CD4-positive, alpha-beta T cell (primary cell): ENCODE measurements at regions not wholly inside any gene's neighbourhood (a gene's known extent, or its start where the extent isn't known, plus 50 kb on each side); places are given as distances from the start of the nearest gene placed in this dataset.

Experiments
- ATAC-seq: fragments of 200-7000 bp; cut with Tn5 transposase; one replicate; pipeline ENCODE4 v1.10.0; 2022; ENCODE audit warnings: mild to moderate bottlenecking; ENCODE audit not compliant: poor library complexity
- CTCF ChIA-PET: fragments of 350-600 bp; sonication (Branson Sonifier 250); formaldehyde crosslinking; loops from one replicate; lab custom pipeline; 2021; ENCODE audit warnings: antibody characterized with exemption, inconsistent platforms; lab: Charles Lee
- POLR2A ChIA-PET: fragments of 350-600 bp; sonication (Branson Sonifier 250); formaldehyde crosslinking; loops from one replicate; lab custom pipeline; 2021; ENCODE audit warnings: antibody characterized with exemption, inconsistent platforms; lab: Charles Lee
- DNase-seq, 14 experiments: peaks; one replicate each; pipeline ENCODE4 v3.0.0-alpha.2; 2013 to 2020; ENCODE audit warnings: mixed read lengths in 2 of 14
- H3K27ac ChIP-seq, 2 donors: one replicate each; pipeline versions ENCODE4 v1.5.1 to v1.7.0; 2013; ENCODE audit warnings: low read length in 2 of 2, low read depth in 1 of 2, mild to moderate bottlenecking in 1 of 2
- H3K27me3 ChIP-seq, 2 experiments: 1 replicate in 1 of 2; 2 replicates in 1 of 2; pipeline versions ENCODE4 v1.6.1 to v1.7.0; 2013; ENCODE audit warnings: low read length in 2 of 2, control low read depth in 1 of 2, mild to moderate bottlenecking in 1 of 2, moderate library complexity in 1 of 2; ENCODE audit not compliant: insufficient read depth in 2 of 2, control insufficient read depth in 1 of 2
- H3K36me3 ChIP-seq: one replicate; pipeline ENCODE4 v1.6.1; 2013; ENCODE audit warnings: low read length, control low read depth; ENCODE audit not compliant: insufficient read depth
- H3K4me1 ChIP-seq: one replicate; pipeline ENCODE4 v1.6.1; 2013; ENCODE audit warnings: low read length, control low read depth; ENCODE audit not compliant: insufficient read depth
- H3K4me3 ChIP-seq: one replicate; pipeline ENCODE4 v1.5.1; 2013; ENCODE audit warnings: mild to moderate bottlenecking, low read length, moderate library complexity
- H3K9me3 ChIP-seq, 2 experiments: 1 replicate in 1 of 2; 2 replicates in 1 of 2; pipeline versions ENCODE4 v1.6.1 to v1.7.0; 2013; ENCODE audit warnings: low read length in 2 of 2, mild to moderate bottlenecking in 2 of 2, control low read depth in 1 of 2, moderate library complexity in 1 of 2; ENCODE audit not compliant: control insufficient read depth in 1 of 2, insufficient read depth in 1 of 2
- H3K27ac Mint-ChIP-seq: one replicate; pipeline ENCODE4 v1.8.0; 2020; ENCODE audit warnings: mixed read lengths
- H3K27me3 Mint-ChIP-seq: one replicate; pipeline ENCODE4 v1.8.0; 2021; ENCODE audit warnings: mixed read lengths
- H3K36me3 Mint-ChIP-seq: one replicate; pipeline ENCODE4 v1.8.0; 2021; ENCODE audit warnings: low read depth, mixed read lengths
- H3K4me1 Mint-ChIP-seq: one replicate; pipeline ENCODE4 v1.8.0; 2021; ENCODE audit warnings: low read depth, mixed read lengths
- H3K4me3 Mint-ChIP-seq: one replicate; pipeline ENCODE4 v1.8.0; 2020; ENCODE audit warnings: mild to moderate bottlenecking, mixed read lengths
- H3K9me3 Mint-ChIP-seq: one replicate; pipeline ENCODE4 v1.8.0; 2020; ENCODE audit warnings: mixed read lengths
- CTCF ChIP-seq: fragments of 200-600 bp; IDR thresholded peaks from one replicate; pipeline ENCODE4 v1.8.0; 2022; ENCODE audit warnings: antibody characterized with exemption, mild to moderate bottlenecking
- intact Hi-C, 2 experiments: fragments of 100-400 bp; cut with DNase I in 1 of 2; cut with micrococcal nuclease in 1 of 2; formaldehyde crosslinking; loops; one replicate each; pipeline versions ENCODE4 v1.15.1 to v1.9.0; 2023 to 2025; cut with DNase I, micrococcal nuclease

GRCh38 chr5:114935490-114935889 is 234.2 kb downstream of the TRIM36 start:
- ChIA-PET CTCF (no interaction called here), POLR2A (no interaction called here)

GRCh38 chr5:114928644-114929462 is 240.9 kb downstream of the TRIM36 start:
- H3K4me1 ChIP-seq = no peaks in the 10 kb centered on the region
- no peak for TF ChIP-seq CTCF
- peaks cover 0 to 11% of the 10 kb centered on the region in 2 experiments for H3K9me3 ChIP-seq
- DNase-seq = no peak
- ATAC-seq = no peak
- no peaks in the 10 kb centered on the region for H3K36me3 Mint-ChIP-seq
- H3K27ac ChIP-seq = no peak overlapping the region
- CTCF ChIA-PET = no interaction called here
- intact Hi-C loops = no loop called here
- H3K9me3 Mint-ChIP-seq = peaks cover 8% of the 10 kb centered on the region
- no peaks in the 10 kb centered on the region for H3K27me3 Mint-ChIP-seq
- H3K27me3 ChIP-seq = no peaks in the 10 kb centered on the region
- no peaks in the 10 kb centered on the region for H3K36me3 ChIP-seq
- no peak overlapping the region for H3K27ac Mint-ChIP-seq
- H3K4me1 Mint-ChIP-seq = no peaks in the 10 kb centered on the region
- no peak overlapping the region for H3K4me3 Mint-ChIP-seq
- POLR2A ChIA-PET = no interaction called here
- no peak overlapping the region for H3K4me3 ChIP-seq

More at GRCh38 chr5:114935490-114935889, 234.2 kb downstream of the TRIM36 start:
- Histone ChIP-seq H3K9me3 (peaks cover 8 to 18% of the 10 kb centered on the region in 2 experiments), H3K27ac (no peak overlapping the region), H3K4me3 (no peak overlapping the region), H3K27me3 (no peaks in the 10 kb centered on the region), H3K36me3 (no peaks in the 10 kb centered on the region), H3K4me1 (no peaks in the 10 kb centered on the region)
- Mint-ChIP-seq H3K4me3 (no peak overlapping the region), H3K4me1 (no peaks in the 10 kb centered on the region), H3K27me3 (no peaks in the 10 kb centered on the region), H3K36me3 (no peaks in the 10 kb centered on the region), H3K9me3 (peaks cover 25% of the 10 kb centered on the region), H3K27ac (no peak overlapping the region)
- intact Hi-C loops = no loop called here
- DNase-seq (no peak), ATAC-seq (no peak)
- no peak for TF ChIP-seq CTCF

- Histone ChIP-seq H3K27ac (no peak overlapping the region), H3K27me3 (no peaks in the 10 kb centered on the region), H3K4me3 (no peak overlapping the region), H3K36me3 (no peaks in the 10 kb centered on the region), H3K4me1 (no peaks in the 10 kb centered on the region), H3K9me3 (peaks cover 0 to 11% of the 10 kb centered on the region in 2 experiments)
- Mint-ChIP-seq H3K27me3 (no peaks in the 10 kb centered on the region), H3K4me3 (no peak overlapping the region), H3K36me3 (no peaks in the 10 kb centered on the region), H3K27ac (no peak overlapping the region), H3K4me1 (no peaks in the 10 kb centered on the region), H3K9me3 (peaks cover 2% of the 10 kb centered on the region)
- DNase-seq = no peak
- no peak for TF ChIP-seq CTCF
- ChIA-PET POLR2A (no interaction called here), CTCF (no interaction called here)
- no peak for ATAC-seq
- intact Hi-C loops = no loop called here
These were observed 244.9 kb downstream of the TRIM36 start for GRCh38 chr5:114924769-114925168.
